ENCODE measurements at regions not wholly inside any gene's neighbourhood (a gene's known extent, or its start where the extent isn't known, plus 50 kb on each side); places are given as distances from the start of the nearest gene placed in this dataset.

- H3K4me1 ChIP-seq (ENCODE audit: insufficient read depth, insufficient read length): no peaks in the 10 kb centered on the region
- H3K36me3 ChIP-seq (ENCODE audit: insufficient read depth, insufficient read length, low read length): no peaks in the 10 kb centered on the region
- H3K9me3 ChIP-seq (ENCODE audit: insufficient read depth, low read length): no peaks in the 10 kb centered on the region
- TF ChIP-seq SUZ12 (IDR thresholded peaks at IDR 0.05; ENCODE audit: extremely low read depth, insufficient read depth, insufficient read length): no peak
- TF ChIP-seq YY1 (IDR thresholded peaks at IDR 0.05; ENCODE audit: insufficient read depth, insufficient read length): no peak
- TF ChIP-seq ZNF274 (IDR thresholded peaks at IDR 0.05; ENCODE audit: low read depth, low read length): no peak
- H3K9ac ChIP-seq (ENCODE audit: insufficient read length, low read depth): no peak overlapping the region
- H3K4me3 ChIP-seq (ENCODE audit: insufficient read length, low read depth): no peak overlapping the region
- no peak for DNase-seq (ENCODE audit: low read depth, low spot score)
- H3K27me3 ChIP-seq (ENCODE audit: insufficient read depth, insufficient read length): no peaks in the 10 kb centered on the region
Measured at GRCh38 chr1:3981746-3982505, 81.9 kb upstream of the C1orf174 start.

GRCh38 chr1:3983181-3983580, 83.1 kb upstream of the C1orf174 start:
- no peak for TF ChIP-seq SUZ12 (IDR thresholded peaks at IDR 0.05; ENCODE audit: extremely low read depth, insufficient read depth, insufficient read length)
- TF ChIP-seq ZNF274 (IDR thresholded peaks at IDR 0.05; ENCODE audit: low read depth, low read length): no peak
- no peak for TF ChIP-seq YY1 (IDR thresholded peaks at IDR 0.05; ENCODE audit: insufficient read depth, insufficient read length)
- H3K9ac ChIP-seq (ENCODE audit: insufficient read length, low read depth): no peak overlapping the region
- no peak overlapping the region for H3K4me3 ChIP-seq (ENCODE audit: insufficient read length, low read depth)
- H3K9me3 ChIP-seq (ENCODE audit: insufficient read depth, low read length): no peaks in the 10 kb centered on the region
- H3K4me1 ChIP-seq (ENCODE audit: insufficient read depth, insufficient read length): no peaks in the 10 kb centered on the region
- no peaks in the 10 kb centered on the region for H3K36me3 ChIP-seq (ENCODE audit: insufficient read depth, insufficient read length, low read length)
- no peak for DNase-seq (ENCODE audit: low read depth, low spot score)
- no peaks in the 10 kb centered on the region for H3K27me3 ChIP-seq (ENCODE audit: insufficient read depth, insufficient read length)

- Histone ChIP-seq H3K4me3 (ENCODE audit: insufficient read length, low read depth) (no peak overlapping the region), H3K36me3 (ENCODE audit: insufficient read depth, insufficient read length, low read length) (no peaks in the 10 kb centered on the region), H3K9ac (ENCODE audit: insufficient read length, low read depth) (no peak overlapping the region), H3K9me3 (ENCODE audit: insufficient read depth, low read length) (no peaks in the 10 kb centered on the region), H3K27me3 (ENCODE audit: insufficient read depth, insufficient read length) (no peaks in the 10 kb centered on the region), H3K4me1 (ENCODE audit: insufficient read depth, insufficient read length) (no peaks in the 10 kb centered on the region)
- no peak for DNase-seq (ENCODE audit: low read depth, low spot score)
- TF ChIP-seq ZNF274 (IDR thresholded peaks at IDR 0.05; ENCODE audit: low read depth, low read length) (no peak), YY1 (IDR thresholded peaks at IDR 0.05; ENCODE audit: insufficient read depth, insufficient read length) (no peak), SUZ12 (IDR thresholded peaks at IDR 0.05; ENCODE audit: extremely low read depth, insufficient read depth, insufficient read length) (no peak)
Measured at GRCh38 chr1:3984586-3984985, 84.5 kb upstream of the C1orf174 start.

DNA sequence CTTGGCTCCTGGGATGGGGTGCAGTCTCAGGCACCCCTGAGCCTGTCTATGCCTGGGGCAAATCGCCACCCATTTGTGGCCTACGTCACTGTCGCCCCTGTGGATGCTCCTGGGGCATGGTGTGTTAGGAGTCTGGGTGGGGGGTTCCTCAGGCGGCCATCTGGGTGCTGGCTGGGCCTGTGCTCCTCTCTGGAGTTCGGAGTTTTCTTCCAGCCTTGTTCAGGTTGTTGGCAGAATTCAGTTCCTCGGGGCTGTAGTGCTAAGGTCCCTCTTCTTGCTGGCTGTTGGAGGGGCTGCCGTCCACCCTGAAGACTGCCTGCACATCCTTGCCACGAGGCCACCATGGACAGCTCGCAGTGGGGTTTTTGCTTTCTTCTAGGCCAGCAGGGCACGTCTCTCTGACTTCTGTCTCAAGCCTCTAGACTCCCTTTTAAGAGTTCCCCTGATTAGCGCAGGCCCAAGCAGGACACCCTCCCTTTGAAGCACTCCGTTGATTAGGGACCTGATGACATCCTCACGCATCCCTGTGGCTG, 86.7 kb upstream of the C1orf174 start:
- Histone ChIP-seq H3K4me1 (ENCODE audit: insufficient read depth, insufficient read length) (no peaks in the 10 kb centered on the region), H3K9ac (ENCODE audit: insufficient read length, low read depth) (no peak overlapping the region), H3K36me3 (ENCODE audit: insufficient read depth, insufficient read length, low read length) (no peaks in the 10 kb centered on the region), H3K9me3 (ENCODE audit: insufficient read depth, low read length) (no peaks in the 10 kb centered on the region), H3K27me3 (ENCODE audit: insufficient read depth, insufficient read length) (no peaks in the 10 kb centered on the region), H3K4me3 (ENCODE audit: insufficient read length, low read depth) (no peak overlapping the region)
- no peak for DNase-seq (ENCODE audit: low read depth, low spot score)
- no peak for TF ChIP-seq ZNF274 (IDR thresholded peaks at IDR 0.05; ENCODE audit: low read depth, low read length)

DNA sequence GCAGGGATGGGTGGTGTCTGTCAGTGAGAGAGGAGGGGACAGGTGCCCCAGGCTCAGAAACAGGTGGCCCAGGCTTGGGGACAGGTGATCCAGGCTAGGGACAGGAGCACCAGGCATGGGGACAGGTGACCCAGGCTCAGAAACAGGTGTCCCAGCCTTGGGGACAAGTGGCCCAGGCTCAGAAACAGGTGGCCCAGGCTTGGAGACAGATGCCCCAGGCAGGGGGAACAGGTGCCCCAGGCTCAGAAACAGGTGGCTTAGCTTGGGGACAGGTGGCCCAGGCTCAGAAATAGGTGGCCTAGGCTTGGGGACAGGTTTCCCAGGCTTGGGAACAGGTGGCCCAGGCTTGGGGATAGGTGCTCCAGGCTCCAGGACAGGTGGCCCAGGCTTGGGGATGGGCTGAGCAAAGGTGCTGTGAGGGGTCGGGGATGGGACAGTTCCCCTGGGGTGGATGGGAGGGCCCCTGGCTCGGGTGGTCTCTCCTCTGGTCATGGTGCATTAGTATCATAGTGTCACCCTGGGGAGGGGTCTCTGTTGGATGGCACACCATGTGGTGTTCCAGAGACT, 87.7 kb upstream of the C1orf174 start:
- Histone ChIP-seq H3K4me3 (ENCODE audit: insufficient read length, low read depth) (no peak overlapping the region), H3K36me3 (ENCODE audit: insufficient read depth, insufficient read length, low read length) (no peaks in the 10 kb centered on the region), H3K9me3 (ENCODE audit: insufficient read depth, low read length) (no peaks in the 10 kb centered on the region), H3K4me1 (ENCODE audit: insufficient read depth, insufficient read length) (no peaks in the 10 kb centered on the region), H3K27me3 (ENCODE audit: insufficient read depth, insufficient read length) (no peaks in the 10 kb centered on the region), H3K9ac (ENCODE audit: insufficient read length, low read depth) (no peak overlapping the region)
- TF ChIP-seq SUZ12 (IDR thresholded peaks at IDR 0.05; ENCODE audit: extremely low read depth, insufficient read depth, insufficient read length) (no peak), YY1 (IDR thresholded peaks at IDR 0.05; ENCODE audit: insufficient read depth, insufficient read length) (no peak), ZNF274 (IDR thresholded peaks at IDR 0.05; ENCODE audit: low read depth, low read length) (no peak)
- DNase-seq (ENCODE audit: low read depth, low spot score): no peak

- no peak for TF ChIP-seq ZNF274 (IDR thresholded peaks at IDR 0.05; ENCODE audit: low read depth, low read length)
- TF ChIP-seq SUZ12 (IDR thresholded peaks at IDR 0.05; ENCODE audit: extremely low read depth, insufficient read depth, insufficient read length): no peak
- no peak for TF ChIP-seq YY1 (IDR thresholded peaks at IDR 0.05; ENCODE audit: insufficient read depth, insufficient read length)
- H3K27me3 ChIP-seq (ENCODE audit: insufficient read depth, insufficient read length): no peaks in the 10 kb centered on the region
- H3K9ac ChIP-seq (ENCODE audit: insufficient read length, low read depth): no peak overlapping the region
- H3K9me3 ChIP-seq (ENCODE audit: insufficient read depth, low read length): no peaks in the 10 kb centered on the region
- no peaks in the 10 kb centered on the region for H3K36me3 ChIP-seq (ENCODE audit: insufficient read depth, insufficient read length, low read length)
- H3K4me1 ChIP-seq (ENCODE audit: insufficient read depth, insufficient read length): no peaks in the 10 kb centered on the region
- no peak for DNase-seq (ENCODE audit: low read depth, low spot score)
- H3K4me3 ChIP-seq (ENCODE audit: insufficient read length, low read depth): no peak overlapping the region
Measured at GRCh38 chr1:3988431-3988830, 88.4 kb upstream of the C1orf174 start.

GRCh38 chr1:3989465-3989864, 89.4 kb upstream of the C1orf174 start:
- Histone ChIP-seq H3K9me3 (ENCODE audit: insufficient read depth, low read length) (no peaks in the 10 kb centered on the region), H3K9ac (ENCODE audit: insufficient read length, low read depth) (no peak overlapping the region), H3K4me3 (ENCODE audit: insufficient read length, low read depth) (no peak overlapping the region), H3K27me3 (ENCODE audit: insufficient read depth, insufficient read length) (no peaks in the 10 kb centered on the region), H3K36me3 (ENCODE audit: insufficient read depth, insufficient read length, low read length) (no peaks in the 10 kb centered on the region), H3K4me1 (ENCODE audit: insufficient read depth, insufficient read length) (no peaks in the 10 kb centered on the region)
- no peak for TF ChIP-seq SUZ12 (IDR thresholded peaks at IDR 0.05; ENCODE audit: extremely low read depth, insufficient read depth, insufficient read length)
- TF ChIP-seq ZNF274 (IDR thresholded peaks at IDR 0.05; ENCODE audit: low read depth, low read length): no peak
- no peak for TF ChIP-seq YY1 (IDR thresholded peaks at IDR 0.05; ENCODE audit: insufficient read depth, insufficient read length)
- no peak for DNase-seq (ENCODE audit: low read depth, low spot score)

Measured in NT2/D1 (cell line).